K562 (cell line): ENCODE measurements at regions not wholly inside any gene's neighbourhood (a gene's known extent, or its start where the extent isn't known, plus 50 kb on each side); places are given as distances from the start of the nearest gene placed in this dataset.

Experiments
- PHF21A ChIP-seq: fragments of 450-650 bp; IDR thresholded peaks from 2 replicates; pipeline ENCODE4 v1.6.1; 2017; ENCODE audit warnings: low read depth, borderline replicate concordance
- TF ChIP-seq, protein P1 (sequence below): fragments of 450-650 bp; IDR thresholded peaks from 2 replicates; pipeline ENCODE4 v1.6.1; 2018; ENCODE audit not compliant: partially characterized antibody
- TF ChIP-seq, protein P2 (sequence below): fragments of 250-450 bp; sonication (Bioruptor Pico); IDR thresholded peaks from 2 replicates; pipeline ENCODE4 v1.4.0; 2020; ENCODE audit warnings: borderline replicate concordance
- TF ChIP-seq, protein P3 (sequence below): fragments of 450-650 bp; formaldehyde crosslinking; IDR thresholded peaks from 2 replicates; pipeline ENCODE4 v1.4.0; 2020; ENCODE audit warnings: mild to moderate bottlenecking, moderate library complexity

DNA sequence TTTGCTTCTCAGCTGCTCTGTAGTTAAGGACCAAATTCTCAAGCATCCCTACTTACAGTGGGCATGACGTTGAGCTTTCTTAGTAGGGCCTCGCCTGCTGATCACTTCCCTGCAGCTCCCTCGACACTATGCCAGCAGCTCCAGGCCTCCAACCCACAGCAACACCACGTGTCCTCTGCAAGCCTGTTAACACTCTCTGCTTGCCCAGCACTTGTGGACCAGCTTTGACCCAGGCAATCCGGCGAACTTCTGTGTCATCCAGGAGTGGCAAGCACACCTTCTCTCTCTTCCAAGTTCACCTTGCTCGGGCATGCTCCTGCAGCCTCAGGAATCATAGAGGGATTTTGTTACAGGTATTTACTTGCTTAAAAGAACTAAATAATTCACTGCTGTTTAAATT, 138.6 kb upstream of the FHL2 start (continued):
- TF ChIP-seq, protein P1, sequence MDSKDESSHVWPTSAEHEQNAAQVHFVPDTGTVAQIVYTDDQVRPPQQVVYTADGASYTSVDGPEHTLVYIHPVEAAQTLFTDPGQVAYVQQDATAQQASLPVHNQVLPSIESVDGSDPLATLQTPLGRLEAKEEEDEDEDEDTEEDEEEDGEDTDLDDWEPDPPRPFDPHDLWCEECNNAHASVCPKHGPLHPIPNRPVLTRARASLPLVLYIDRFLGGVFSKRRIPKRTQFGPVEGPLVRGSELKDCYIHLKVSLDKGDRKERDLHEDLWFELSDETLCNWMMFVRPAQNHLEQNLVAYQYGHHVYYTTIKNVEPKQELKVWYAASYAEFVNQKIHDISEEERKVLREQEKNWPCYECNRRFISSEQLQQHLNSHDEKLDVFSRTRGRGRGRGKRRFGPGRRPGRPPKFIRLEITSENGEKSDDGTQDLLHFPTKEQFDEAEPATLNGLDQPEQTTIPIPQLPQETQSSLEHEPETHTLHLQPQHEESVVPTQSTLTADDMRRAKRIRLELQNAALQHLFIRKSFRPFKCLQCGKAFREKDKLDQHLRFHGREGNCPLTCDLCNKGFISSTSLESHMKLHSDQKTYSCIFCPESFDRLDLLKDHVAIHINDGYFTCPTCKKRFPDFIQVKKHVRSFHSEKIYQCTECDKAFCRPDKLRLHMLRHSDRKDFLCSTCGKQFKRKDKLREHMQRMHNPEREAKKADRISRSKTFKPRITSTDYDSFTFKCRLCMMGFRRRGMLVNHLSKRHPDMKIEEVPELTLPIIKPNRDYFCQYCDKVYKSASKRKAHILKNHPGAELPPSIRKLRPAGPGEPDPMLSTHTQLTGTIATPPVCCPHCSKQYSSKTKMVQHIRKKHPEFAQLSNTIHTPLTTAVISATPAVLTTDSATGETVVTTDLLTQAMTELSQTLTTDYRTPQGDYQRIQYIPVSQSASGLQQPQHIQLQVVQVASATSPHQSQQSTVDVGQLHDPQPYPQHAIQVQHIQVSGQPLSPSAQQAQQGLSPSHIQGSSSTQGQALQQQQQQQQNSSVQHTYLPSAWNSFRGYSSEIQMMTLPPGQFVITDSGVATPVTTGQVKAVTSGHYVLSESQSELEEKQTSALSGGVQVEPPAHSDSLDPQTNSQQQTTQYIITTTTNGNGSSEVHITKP, result no peak
- TF ChIP-seq, protein P2, sequence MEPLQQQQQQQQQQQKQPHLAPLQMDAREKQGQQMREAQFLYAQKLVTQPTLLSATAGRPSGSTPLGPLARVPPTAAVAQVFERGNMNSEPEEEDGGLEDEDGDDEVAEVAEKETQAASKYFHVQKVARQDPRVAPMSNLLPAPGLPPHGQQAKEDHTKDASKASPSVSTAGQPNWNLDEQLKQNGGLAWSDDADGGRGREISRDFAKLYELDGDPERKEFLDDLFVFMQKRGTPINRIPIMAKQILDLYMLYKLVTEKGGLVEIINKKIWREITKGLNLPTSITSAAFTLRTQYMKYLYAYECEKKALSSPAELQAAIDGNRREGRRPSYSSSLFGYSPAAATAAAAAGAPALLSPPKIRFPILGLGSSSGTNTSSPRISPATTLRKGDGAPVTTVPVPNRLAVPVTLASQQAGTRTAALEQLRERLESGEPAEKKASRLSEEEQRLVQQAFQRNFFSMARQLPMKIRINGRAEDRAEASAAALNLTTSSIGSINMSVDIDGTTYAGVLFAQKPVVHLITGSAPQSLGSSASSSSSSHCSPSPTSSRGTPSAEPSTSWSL (CRISPR knock-in tag), result no peak
- TF ChIP-seq, protein P3, sequence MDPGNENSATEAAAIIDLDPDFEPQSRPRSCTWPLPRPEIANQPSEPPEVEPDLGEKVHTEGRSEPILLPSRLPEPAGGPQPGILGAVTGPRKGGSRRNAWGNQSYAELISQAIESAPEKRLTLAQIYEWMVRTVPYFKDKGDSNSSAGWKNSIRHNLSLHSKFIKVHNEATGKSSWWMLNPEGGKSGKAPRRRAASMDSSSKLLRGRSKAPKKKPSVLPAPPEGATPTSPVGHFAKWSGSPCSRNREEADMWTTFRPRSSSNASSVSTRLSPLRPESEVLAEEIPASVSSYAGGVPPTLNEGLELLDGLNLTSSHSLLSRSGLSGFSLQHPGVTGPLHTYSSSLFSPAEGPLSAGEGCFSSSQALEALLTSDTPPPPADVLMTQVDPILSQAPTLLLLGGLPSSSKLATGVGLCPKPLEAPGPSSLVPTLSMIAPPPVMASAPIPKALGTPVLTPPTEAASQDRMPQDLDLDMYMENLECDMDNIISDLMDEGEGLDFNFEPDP (CRISPR knock-in tag), result no peak
- TF ChIP-seq PHF21A, result no peak
